GM12878 (cell line): ENCODE measurements at regions not wholly inside any gene's neighbourhood (a gene's known extent, or its start where the extent isn't known, plus 50 kb on each side); places are given as distances from the start of the nearest gene placed in this dataset.

Experiments used
- CBFB ChIP-seq: IDR thresholded peaks from 2 replicates; pipeline ENCODE4 v1.6.1; 2016; ENCODE audit warnings: antibody characterized with exemption, low read depth
- POLR2A ChIP-seq: IDR thresholded peaks from 2 replicates; pipeline ENCODE4 v1.6.1; 2011; ENCODE audit warnings: low read depth, mild to moderate bottlenecking, low read length
- TBL1XR1 ChIP-seq: IDR thresholded peaks from 2 replicates; pipeline ENCODE4 v1.6.1; 2012; ENCODE audit warnings: low read depth, low read length, improper control_type of control experiment
- TF ChIP-seq, protein P1 (sequence below): IDR thresholded peaks from 2 replicates; pipeline ENCODE4 v1.6.1; 2011; ENCODE audit warnings: borderline replicate concordance, low read depth, mild to moderate bottlenecking, moderate library complexity, low read length; ENCODE audit not compliant: insufficient read depth, poor library complexity, severe bottlenecking

DNA sequence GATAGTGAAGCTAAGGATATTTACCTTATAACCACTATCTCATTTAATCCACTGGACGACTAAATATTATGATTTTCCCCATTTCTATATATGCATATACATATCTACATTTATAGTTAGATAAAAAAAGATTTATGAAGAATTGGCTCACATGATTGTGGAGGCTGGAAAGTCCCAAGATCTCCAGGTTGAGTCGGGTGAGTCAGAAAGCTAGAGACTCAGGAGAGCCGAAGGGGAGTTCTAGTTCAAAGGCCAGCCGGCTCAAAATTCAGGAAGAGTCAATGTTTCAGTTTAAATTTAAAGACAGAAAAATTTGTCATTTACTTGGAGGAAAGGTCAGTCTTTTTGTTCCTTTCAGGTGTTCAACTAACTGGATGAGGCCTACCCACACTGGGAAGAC, 158.2 kb upstream of the CPEB2 start:
- TF ChIP-seq CBFB = no peak
- TF ChIP-seq POLR2A = no peak
- TF ChIP-seq, protein P1, sequence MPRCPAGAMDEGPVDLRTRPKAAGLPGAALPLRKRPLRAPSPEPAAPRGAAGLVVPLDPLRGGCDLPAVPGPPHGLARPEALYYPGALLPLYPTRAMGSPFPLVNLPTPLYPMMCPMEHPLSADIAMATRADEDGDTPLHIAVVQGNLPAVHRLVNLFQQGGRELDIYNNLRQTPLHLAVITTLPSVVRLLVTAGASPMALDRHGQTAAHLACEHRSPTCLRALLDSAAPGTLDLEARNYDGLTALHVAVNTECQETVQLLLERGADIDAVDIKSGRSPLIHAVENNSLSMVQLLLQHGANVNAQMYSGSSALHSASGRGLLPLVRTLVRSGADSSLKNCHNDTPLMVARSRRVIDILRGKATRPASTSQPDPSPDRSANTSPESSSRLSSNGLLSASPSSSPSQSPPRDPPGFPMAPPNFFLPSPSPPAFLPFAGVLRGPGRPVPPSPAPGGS = no peak
- TF ChIP-seq TBL1XR1 = no peak
